ENCODE measurements at regions not wholly inside any gene's neighbourhood (a gene's known extent, or its start where the extent isn't known, plus 50 kb on each side); places are given as distances from the start of the nearest gene placed in this dataset.

DNA sequence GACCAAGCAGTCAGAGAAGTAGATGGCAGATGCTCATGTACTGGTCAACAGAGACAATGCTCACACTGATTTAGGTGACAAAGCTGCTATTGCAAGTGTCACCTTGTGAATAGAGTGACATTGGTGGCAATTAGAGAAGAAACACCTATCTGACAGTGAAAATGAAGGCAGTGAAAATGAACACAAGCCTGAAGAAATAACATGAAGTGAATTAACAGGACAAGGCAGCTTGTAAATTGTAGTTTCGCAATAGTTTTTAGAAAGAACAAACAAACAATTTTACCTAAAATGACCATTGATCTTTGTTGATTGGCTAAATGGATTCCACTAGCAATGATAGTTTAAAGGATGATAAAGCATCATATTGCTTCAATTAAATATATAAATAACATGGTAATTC is 1389.5 kb downstream of the PLA2G4A start:
- TF ChIP-seq EZH2phosphoT487 (IDR thresholded peaks at IDR 0.05; ENCODE audit: insufficient read depth, low read depth): no peak
- no peak for TF ChIP-seq EZH2 (IDR thresholded peaks at IDR 0.05; ENCODE audit: insufficient read depth, poor library complexity, severe bottlenecking)
